ENCODE measurements at regions not wholly inside any gene's neighbourhood (a gene's known extent, or its start where the extent isn't known, plus 50 kb on each side); places are given as distances from the start of the nearest gene placed in this dataset.

GRCh38 chr16:48442379-48442778 lies 57.2 kb upstream of the SIAH1 start:
- TF ChIP-seq CTCF (conservative IDR thresholded peaks at IDR 0.05): no peak
- TF ChIP-seq ZFX (IDR thresholded peaks at IDR 0.05): no peak
